Fibroblast of the conjunctiva (primary cell): ENCODE measurements at regions not wholly inside any gene's neighbourhood (a gene's known extent, or its start where the extent isn't known, plus 50 kb on each side); places are given as distances from the start of the nearest gene placed in this dataset.
"Not testable (repeated sequence)": the region's sequence is repeated elsewhere in the genome, so short reads cannot be mapped to it uniquely, and the experiment has no call there.

Source experiments
- DNase-seq: peaks from one replicate; pipeline ENCODE4 v3.0.0-alpha.2; 2010; ENCODE audit warnings: low read depth

DNA sequence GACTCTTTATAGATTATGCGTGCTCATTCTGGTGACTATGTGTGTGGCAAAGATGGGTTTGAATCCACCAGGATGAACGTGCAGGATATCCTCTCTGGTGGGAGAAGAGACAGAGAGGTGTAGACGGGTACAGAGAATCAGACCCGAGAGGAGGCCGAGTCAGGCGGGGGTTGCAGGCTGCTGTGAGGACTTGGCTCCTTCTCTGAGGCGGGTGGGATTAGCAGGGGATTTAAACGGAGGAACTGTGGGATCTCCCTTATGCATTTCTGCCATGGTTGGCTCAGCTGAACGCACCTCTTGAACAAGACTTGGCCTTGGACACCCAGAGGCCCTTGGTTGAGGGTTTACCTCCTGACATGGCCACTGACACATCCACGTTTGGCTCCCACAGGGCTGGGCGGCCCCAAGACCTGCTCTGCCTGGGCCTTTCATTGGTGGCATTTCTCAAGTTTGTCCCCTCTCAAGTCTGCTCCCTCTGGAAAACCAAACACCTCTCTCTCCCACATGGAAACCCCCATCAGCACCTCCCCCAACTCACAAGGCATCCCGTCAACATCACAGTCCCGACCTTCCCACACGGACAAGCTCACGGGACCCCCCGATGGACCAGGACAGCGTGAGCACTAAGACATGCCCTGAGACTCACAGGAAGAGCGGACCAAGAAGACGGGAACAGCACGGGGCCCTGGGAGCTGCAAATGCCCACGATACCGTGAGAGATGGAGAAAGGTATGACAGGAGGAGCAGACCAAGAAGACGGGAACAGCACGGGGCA, 158.3 kb downstream of the RTP5 start:
- DNase-seq = no peak

- DNase-seq = no peak
Observed at GRCh38 chr2:242029422-242030225, 160.1 kb downstream of the RTP5 start.

DNA sequence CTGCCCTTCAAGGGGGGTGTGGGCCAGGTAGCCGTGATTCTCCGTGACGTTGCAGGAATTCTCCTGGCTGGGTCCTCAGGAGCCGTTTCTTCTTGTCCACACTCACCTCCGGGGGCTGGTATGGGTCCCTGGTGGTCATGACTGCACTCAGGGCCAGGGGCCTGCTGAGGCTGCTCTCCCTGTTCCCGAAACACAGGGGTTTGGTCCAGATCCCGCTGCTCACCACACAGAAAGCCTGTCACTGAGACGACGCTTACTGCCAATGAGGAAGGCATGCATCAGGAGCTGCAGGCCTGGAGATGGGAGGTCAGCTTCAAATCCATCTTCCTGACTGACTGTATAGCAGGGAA, 160.7 kb downstream of the RTP5 start:
- DNase-seq = no peak

- no peak for DNase-seq
Observed at GRCh38 chr2:242030858-242031257, 161.3 kb downstream of the RTP5 start.

DNA sequence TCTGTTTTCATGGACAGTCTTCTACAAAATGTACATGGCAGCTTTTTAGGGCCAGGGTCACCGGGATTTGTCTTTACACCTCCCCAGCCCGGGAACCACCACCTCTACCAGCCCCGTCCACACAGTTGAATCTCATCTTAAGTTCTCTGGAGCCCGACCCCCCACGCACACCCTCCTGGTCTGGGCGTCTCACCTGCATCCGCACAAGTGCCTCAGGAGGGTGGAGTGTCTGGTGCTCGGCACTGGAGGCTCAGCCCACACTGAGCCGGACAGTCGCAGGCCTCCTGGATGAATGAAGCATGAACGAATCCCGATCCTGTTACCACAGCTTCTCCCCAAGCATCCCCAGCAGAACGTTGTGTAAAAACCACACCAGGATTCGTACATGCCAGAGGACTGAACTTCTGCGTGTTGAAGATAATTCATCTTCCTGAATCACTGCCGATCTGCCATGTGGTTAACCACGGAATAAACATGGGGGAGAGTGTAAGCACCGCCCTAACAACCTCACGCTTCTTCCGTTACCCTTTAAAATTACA, 162.0 kb downstream of the RTP5 start:
- DNase-seq = no peak

DNA sequence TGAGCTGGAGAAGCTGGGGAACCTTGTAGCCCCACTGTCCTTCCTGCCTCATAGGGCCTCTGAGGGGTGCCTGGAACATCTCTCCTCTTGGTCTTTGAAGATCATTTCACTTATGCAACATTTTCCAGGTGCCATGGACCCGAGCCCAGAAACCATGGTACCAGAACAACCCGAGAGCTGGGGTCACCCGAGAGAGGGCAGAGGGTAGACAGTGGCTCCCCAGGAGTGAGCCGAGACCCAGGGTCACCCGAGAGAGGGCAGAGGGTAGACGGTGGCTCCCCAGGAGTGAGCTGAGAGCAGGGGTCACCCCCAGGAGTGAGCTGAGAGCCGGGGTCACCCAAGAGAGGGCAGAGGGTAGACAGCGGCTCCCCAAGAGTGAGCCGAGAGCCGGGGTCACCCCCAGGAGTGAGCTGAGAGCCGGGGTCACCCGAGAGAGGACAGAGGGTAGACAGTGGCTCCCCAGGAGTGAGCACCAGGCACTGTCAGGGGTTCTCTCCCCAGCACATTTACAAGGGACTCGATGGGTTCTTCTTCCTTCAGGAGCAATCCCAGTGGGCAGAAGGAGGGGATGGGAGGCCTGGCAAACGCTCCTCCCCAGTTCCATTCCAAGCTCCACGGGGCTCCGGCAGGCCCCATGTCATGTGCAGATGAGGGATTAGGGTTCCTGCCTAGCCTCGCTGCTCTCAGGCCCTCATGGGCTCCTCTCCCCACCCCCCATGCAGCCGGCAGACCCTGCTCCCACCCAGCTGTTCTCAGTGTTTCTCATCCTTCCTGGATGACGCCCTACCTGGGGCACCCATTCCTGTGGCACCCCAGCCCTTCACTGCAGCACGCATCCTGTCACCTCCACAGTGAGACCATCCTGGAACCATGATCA, 163.5 kb downstream of the RTP5 start:
- DNase-seq = no peak

DNA sequence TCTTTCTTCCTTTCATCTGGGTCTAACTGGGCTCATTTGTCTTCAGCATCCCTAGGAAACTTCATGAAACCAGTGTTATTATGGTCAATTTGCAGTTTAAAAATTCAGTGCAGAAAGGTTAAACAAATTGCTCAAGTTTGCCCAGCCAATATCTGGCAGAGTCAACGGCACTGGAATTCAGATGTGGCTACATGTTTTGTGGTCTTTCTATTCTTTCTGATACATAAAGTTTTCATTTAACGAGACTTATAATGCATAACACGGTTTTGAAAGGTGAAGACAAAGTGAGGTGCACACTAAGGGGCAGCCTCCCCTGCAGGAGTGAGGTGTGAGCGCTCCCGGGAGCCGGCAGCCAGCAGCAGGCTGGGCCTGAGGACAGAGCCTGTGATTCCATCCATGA, 164.6 kb downstream of the RTP5 start:
- no peak for DNase-seq

DNA sequence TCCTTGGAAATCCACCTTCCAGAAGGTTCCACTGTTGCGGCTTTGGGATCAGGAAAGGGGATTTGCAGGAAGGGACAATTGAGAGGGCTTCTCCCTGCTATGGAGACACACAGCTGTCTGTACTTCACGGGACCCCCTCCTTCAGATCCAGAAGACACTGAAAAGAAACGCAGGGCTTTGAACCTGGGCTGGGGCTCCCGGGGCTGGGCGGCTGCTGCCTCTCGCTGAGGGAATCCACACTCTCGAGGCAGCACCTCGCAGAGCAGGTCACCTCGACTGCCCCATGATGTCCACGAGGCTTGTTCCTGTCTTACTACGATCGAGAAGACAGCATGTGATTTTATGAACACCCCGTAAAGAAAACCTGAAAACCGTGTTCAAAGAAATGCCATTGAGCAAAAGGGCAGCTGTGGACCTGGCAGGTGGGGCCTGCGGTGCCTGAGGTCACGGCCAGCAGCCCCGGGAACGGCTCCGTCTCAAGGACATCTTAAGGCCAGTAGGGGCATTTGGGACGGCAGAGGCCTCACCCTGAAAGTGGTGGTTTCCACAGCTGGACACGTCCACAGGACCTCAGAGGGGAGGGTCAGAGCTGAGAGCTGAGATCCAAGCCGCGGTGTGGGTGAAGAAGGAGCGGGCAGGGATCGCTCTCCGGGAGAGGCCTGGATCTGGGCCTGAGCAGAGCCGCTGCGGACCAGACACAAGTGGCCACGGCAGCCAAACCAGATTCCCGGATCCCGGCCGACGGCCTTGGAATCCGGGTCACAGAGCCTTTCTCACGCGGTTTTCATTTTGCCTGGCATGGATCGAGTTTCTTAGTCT, 165.7 kb downstream of the RTP5 start:
- DNase-seq = no peak

DNA sequence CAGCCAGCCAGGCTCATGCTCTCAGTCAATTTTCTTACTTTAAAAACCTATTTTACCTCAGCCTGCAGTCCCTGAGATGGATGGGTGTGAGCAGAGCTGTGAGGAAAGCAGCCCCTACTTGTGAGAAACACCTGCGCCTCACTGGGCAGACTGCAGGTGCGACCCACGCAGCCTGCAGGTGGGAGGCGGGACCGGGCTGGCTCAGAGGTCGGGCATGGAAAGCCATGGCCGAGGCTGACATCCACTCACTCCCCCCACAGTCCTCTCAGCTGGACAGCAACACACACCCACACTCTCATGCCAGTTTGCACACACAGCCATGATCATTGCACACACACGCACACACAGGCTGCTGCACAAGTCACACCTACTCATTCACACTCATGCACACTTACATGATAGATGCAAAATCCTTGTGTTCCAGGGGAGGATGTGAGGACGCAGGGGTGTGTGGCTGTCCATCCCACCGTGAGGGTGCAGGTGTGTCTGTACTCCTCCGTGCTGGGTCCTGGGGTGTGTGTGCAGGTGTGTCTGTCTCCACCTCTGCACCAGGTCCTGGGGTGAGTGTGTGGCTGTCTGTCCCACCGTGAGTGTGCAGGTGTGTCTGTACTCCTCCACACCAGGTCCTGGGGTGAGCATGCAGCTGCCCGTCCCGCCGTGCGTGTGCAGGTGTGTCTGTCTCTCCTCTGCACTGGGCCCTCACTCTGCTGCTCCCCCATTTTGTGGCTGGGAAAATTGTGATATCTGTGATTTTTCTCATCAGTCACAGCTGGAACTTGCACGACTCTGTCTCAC, 166.5 kb downstream of the RTP5 start:
- no peak for DNase-seq

DNA sequence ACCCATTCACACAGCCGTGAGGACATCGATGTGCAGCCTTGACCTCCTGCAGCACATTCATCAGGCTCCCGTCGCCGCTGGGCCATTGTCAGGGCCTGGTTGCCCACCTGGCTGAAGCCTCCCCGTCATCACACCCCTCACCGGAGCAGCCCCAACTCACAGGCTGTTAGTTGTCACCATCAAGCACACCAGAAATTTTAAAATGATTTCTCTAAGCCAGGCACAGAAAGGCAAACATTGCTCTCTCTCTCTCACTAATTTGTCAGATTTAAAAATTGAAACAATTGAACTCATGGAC, 167.1 kb downstream of the RTP5 start:
- DNase-seq = no peak

- DNase-seq = no peak
Observed at GRCh38 chr2:242038166-242038927, 168.8 kb downstream of the RTP5 start.

- no peak for DNase-seq
Observed at GRCh38 chr2:242038928-242039341, 169.4 kb downstream of the RTP5 start.

GRCh38 chr2:242040303-242040655, 170.8 kb downstream of the RTP5 start:
- no peak for DNase-seq

GRCh38 chr2:242040681-242041080, 171.2 kb downstream of the RTP5 start:
- DNase-seq = no peak

DNA sequence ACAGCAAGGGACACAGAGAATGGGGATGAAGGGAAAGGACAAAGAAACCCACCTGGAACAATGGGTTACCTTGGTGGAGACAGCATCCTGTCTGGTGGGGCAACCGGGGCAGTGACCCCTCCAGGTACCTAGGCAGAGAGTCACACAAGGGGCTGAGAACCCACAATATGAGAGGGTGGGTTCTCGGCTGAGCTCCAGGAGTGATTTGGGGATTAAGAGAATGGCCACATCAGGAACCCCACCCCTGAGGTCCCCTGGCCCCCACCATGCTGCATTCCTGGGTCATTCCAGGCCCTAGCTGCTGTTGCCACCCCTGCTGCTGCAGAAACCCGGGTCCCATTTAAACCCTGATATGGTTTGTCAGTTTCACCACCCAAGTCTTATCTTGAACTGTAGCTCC, 172.3 kb downstream of the RTP5 start:
- no peak for DNase-seq

- no peak for DNase-seq
Observed at GRCh38 chr2:242043538-242044312, 174.2 kb downstream of the RTP5 start.

DNA sequence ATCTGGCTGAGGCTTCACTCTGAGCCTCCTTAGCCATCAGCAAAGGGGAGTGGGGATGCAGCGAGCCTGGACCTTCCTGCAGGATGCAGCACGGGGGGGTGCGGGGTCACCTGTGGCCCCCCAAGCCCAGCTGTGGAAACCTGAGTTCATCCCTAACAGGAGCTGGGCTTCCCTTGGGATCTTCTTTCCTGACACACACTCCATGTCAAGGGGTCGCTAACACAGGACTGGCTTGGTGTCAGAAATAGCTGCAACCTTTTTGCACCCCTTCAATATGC, 174.7 kb downstream of the RTP5 start:
- no peak for DNase-seq

DNA sequence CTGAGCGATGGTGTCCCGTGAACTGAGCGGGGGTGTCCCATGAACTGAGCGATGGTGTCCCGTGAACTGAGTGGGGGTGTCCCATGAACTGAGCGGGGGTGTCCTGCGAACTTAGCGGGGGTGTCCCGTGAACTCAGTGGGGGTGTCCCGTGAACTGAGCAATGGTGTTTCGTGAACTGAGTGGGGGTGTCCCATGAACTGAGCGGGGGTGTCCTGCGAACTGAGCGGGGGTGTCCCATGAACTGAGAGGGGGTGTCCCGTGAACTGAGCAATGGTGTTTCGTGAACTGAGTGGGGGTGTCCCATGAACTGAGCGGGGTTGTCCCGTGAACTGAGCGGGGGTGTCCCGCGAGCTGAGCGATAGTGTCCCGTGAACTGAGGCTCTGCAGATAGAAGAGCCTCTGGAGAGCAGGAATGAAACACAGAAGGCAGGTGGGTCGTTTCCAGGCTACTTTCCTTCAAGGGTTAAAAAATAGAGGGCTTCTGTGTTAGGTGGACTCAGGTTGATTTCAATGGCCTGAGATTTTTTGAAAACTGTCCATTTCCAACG, 176.1 kb downstream of the RTP5 start:
- DNase-seq = not testable (repeated sequence)

GRCh38 chr2:242046206-242046826, 176.8 kb downstream of the RTP5 start:
- DNase-seq = no peak
